ENCODE measurements at regions not wholly inside any gene's neighbourhood (a gene's known extent, or its start where the extent isn't known, plus 50 kb on each side); places are given as distances from the start of the nearest gene placed in this dataset.

GRCh38 chr3:82741346-82741745 is 979.9 kb upstream of the GBE1 start:
- TF ChIP-seq CREB5 (CRISPR knock-in tag; IDR thresholded peaks at IDR 0.05; ENCODE audit: low read depth) = no peak
- no peak for TF ChIP-seq CSRNP3 (CRISPR knock-in tag; IDR thresholded peaks at IDR 0.05)
- no peak for TF ChIP-seq ZNF8 (CRISPR knock-in tag; IDR thresholded peaks at IDR 0.05)
- TF ChIP-seq ZNF565 (CRISPR knock-in tag; conservative IDR thresholded peaks at IDR 0.05; ENCODE audit: low read depth) = no peak
- TF ChIP-seq OSR1 (CRISPR knock-in tag; IDR thresholded peaks at IDR 0.05) = no peak
- no peak for TF ChIP-seq ISL1 (CRISPR knock-in tag; IDR thresholded peaks at IDR 0.05)
- no peak for TF ChIP-seq SNAI2 (CRISPR knock-in tag; IDR thresholded peaks at IDR 0.05)
- TF ChIP-seq CSDC2 (CRISPR knock-in tag; IDR thresholded peaks at IDR 0.05) = no peak
- no peak for TF ChIP-seq ESRRG (CRISPR knock-in tag; IDR thresholded peaks at IDR 0.05)
- TF ChIP-seq TCF4 (CRISPR knock-in tag; IDR thresholded peaks at IDR 0.05; ENCODE audit: borderline replicate concordance) = no peak
- TF ChIP-seq TOX (CRISPR knock-in tag; IDR thresholded peaks at IDR 0.05; ENCODE audit: borderline replicate concordance) = no peak
- no peak for TF ChIP-seq TSHZ2 (CRISPR knock-in tag; IDR thresholded peaks at IDR 0.05)
- TF ChIP-seq ZNF70 (CRISPR knock-in tag; IDR thresholded peaks at IDR 0.05) = no peak
- no peak for TF ChIP-seq RARB (CRISPR knock-in tag; IDR thresholded peaks at IDR 0.05)
- TF ChIP-seq PPARA (CRISPR knock-in tag; IDR thresholded peaks at IDR 0.05; ENCODE audit: borderline replicate concordance) = no peak
- no peak for ATAC-seq

- no peak for TF ChIP-seq OSR1 (CRISPR knock-in tag; IDR thresholded peaks at IDR 0.05)
- no peak for TF ChIP-seq TSHZ2 (CRISPR knock-in tag; IDR thresholded peaks at IDR 0.05)
- TF ChIP-seq ZNF8 (CRISPR knock-in tag; IDR thresholded peaks at IDR 0.05) = no peak
- TF ChIP-seq TOX (CRISPR knock-in tag; IDR thresholded peaks at IDR 0.05; ENCODE audit: borderline replicate concordance) = no peak
- no peak for TF ChIP-seq SNAI2 (CRISPR knock-in tag; IDR thresholded peaks at IDR 0.05)
- TF ChIP-seq CREB5 (CRISPR knock-in tag; IDR thresholded peaks at IDR 0.05; ENCODE audit: low read depth) = no peak
- TF ChIP-seq ZC3H10 (CRISPR knock-in tag; IDR thresholded peaks at IDR 0.05) = no peak
- ATAC-seq = no peak
Measured at GRCh38 chr3:82739390-82739789, 977.9 kb upstream of the GBE1 start.

GRCh38 chr3:82736696-82737277 is 975.3 kb upstream of the GBE1 start:
- TF ChIP-seq ESRRG (CRISPR knock-in tag; IDR thresholded peaks at IDR 0.05) = no peak
- no peak for TF ChIP-seq TOX (CRISPR knock-in tag; IDR thresholded peaks at IDR 0.05; ENCODE audit: borderline replicate concordance)
- TF ChIP-seq ZNF70 (CRISPR knock-in tag; IDR thresholded peaks at IDR 0.05) = no peak
- TF ChIP-seq ZNF8 (CRISPR knock-in tag; IDR thresholded peaks at IDR 0.05) = no peak
- no peak for TF ChIP-seq CSRNP3 (CRISPR knock-in tag; IDR thresholded peaks at IDR 0.05)
- TF ChIP-seq ARNTL (CRISPR knock-in tag; IDR thresholded peaks at IDR 0.05; ENCODE audit: borderline replicate concordance, low read depth) = no peak
- no peak for TF ChIP-seq PATZ1 (CRISPR knock-in tag; IDR thresholded peaks at IDR 0.05; ENCODE audit: borderline replicate concordance)
- ATAC-seq = no peak
